Lung (tissue), 11 donors: ENCODE measurements at regions not wholly inside any gene's neighbourhood (a gene's known extent, or its start where the extent isn't known, plus 50 kb on each side); places are given as distances from the start of the nearest gene placed in this dataset.

Experiments
- ATAC-seq: fragments of 200-7000 bp; cut with Tn5 transposase; one replicate; pipeline ENCODE4 v1.9.1; 2020; ENCODE audit warnings: moderate number of reproducible peaks; ENCODE audit not compliant: insufficient read depth, low FRiP score
- DNase-seq, 3 donors: peaks; one replicate each; pipeline ENCODE4 v3.0.0-alpha.2; 2013 to 2017
- H3K27ac ChIP-seq, 2 donors: one replicate each; pipeline ENCODE4 v1.5.1; 2013; ENCODE audit warnings: mild to moderate bottlenecking in 2 of 2, moderate library complexity in 2 of 2, control low read depth in 1 of 2, inconsistent platforms in 1 of 2, low read depth in 1 of 2, low read length in 1 of 2
- H3K27me3 ChIP-seq, 3 donors: one replicate each; pipeline ENCODE4 v1.5.1; 2013; ENCODE audit warnings: low read length in 2 of 3; ENCODE audit not compliant: control insufficient read depth in 3 of 3, insufficient read depth in 3 of 3
- H3K36me3 ChIP-seq, 4 donors: one replicate each; pipeline ENCODE4 v1.5.1; 2013; ENCODE audit warnings: low read length in 4 of 4, mild to moderate bottlenecking in 1 of 4, moderate library complexity in 1 of 4; ENCODE audit not compliant: control insufficient read depth in 4 of 4, insufficient read depth in 4 of 4
- H3K4me1 ChIP-seq, 5 donors: one replicate each; pipeline ENCODE4 v1.5.1; 2013; ENCODE audit warnings: low read length in 5 of 5, mild to moderate bottlenecking in 2 of 5, moderate library complexity in 1 of 5; ENCODE audit not compliant: control insufficient read depth in 5 of 5, insufficient read depth in 5 of 5
- H3K4me3 ChIP-seq: one replicate; pipeline ENCODE4 v1.5.1; 2013; ENCODE audit warnings: mild to moderate bottlenecking, control low read depth, moderate library complexity
- H3K9ac ChIP-seq, 2 donors: one replicate each; pipeline ENCODE4 v1.5.1; 2013; ENCODE audit warnings: low read length in 2 of 2, control low read depth in 1 of 2; ENCODE audit not compliant: insufficient read depth in 1 of 2
- H3K9me3 ChIP-seq, 4 donors: one replicate each; pipeline ENCODE4 v1.5.1; 2013; ENCODE audit warnings: low read length in 3 of 4, mild to moderate bottlenecking in 1 of 4, moderate library complexity in 1 of 4; ENCODE audit not compliant: control insufficient read depth in 4 of 4, insufficient read depth in 3 of 4
- CTCF ChIP-seq: IDR thresholded peaks from 2 replicates; pipeline ENCODE4 v1.5.1; 2012; ENCODE audit warnings: mild to moderate bottlenecking; ENCODE audit errors: control extremely low read depth, extremely low read depth
- WGBS, 2 donors: extraction: QIAGEN DNeasy Blood & Tissue Kit; methylation state at CpG; one replicate each; pipeline ENCODE4 v1.1.7; 2013; 5-methylcytosine and 5-hydroxymethylcytosine counted together
- donor health status: control.
- donor health status: control.
- donor health status: Bipolar disorder and iron deficiency.
- donor health status: healthy.
- donor health status: DM: yes; HTN: yes; CAD: no.

- no peak for ATAC-seq
- no peak overlapping the region for H3K9ac ChIP-seq
- H3K9me3 ChIP-seq = peaks cover 0 to 7% (median 0%) of the 10 kb centered on the region in 4 donors
- no peaks in the 10 kb centered on the region for H3K36me3 ChIP-seq
- no peaks in the 10 kb centered on the region for H3K27me3 ChIP-seq
- no peak overlapping the region for H3K27ac ChIP-seq
- no peak overlapping the region for H3K4me3 ChIP-seq
- DNase-seq = no peak
- 77 to 92% methylated on average over 7 of the region's 7 CpGs for WGBS, 2 donors
- no peak for TF ChIP-seq CTCF
- peaks cover 0 to 26% (median 0%) of the 10 kb centered on the region in 5 donors for H3K4me1 ChIP-seq
These were observed 282.8 kb upstream of the ATP5MC3 start for GRCh38 chr2:175464311-175464670.

- peak in 2 of 3 donors; percentile 17 to 46 for DNase-seq
- H3K27ac ChIP-seq = no peak overlapping the region
- peaks cover 0 to 7% (median 0%) of the 10 kb centered on the region in 4 donors for H3K9me3 ChIP-seq
- no peaks in the 10 kb centered on the region for H3K27me3 ChIP-seq
- TF ChIP-seq CTCF = no peak
- H3K9ac ChIP-seq = no peak overlapping the region
- no peak for ATAC-seq
- H3K4me3 ChIP-seq = no peak overlapping the region
- H3K36me3 ChIP-seq = no peaks in the 10 kb centered on the region
- peaks cover 0 to 26% (median 0%) of the 10 kb centered on the region in 5 donors for H3K4me1 ChIP-seq
- WGBS, 2 donors = 29 to 57% methylated on average over 11 of the region's 11 CpGs
These were observed 282.2 kb upstream of the ATP5MC3 start for GRCh38 chr2:175463589-175464310.

GRCh38 chr2:175463169-175463568 is 281.7 kb upstream of the ATP5MC3 start:
- Histone ChIP-seq H3K9me3 (peaks cover 0 to 7% (median 0%) of the 10 kb centered on the region in 4 donors), H3K4me3 (no peak overlapping the region), H3K27me3 (no peaks in the 10 kb centered on the region), H3K36me3 (no peaks in the 10 kb centered on the region), H3K4me1 (peaks cover 0 to 26% (median 0%) of the 10 kb centered on the region in 5 donors), H3K9ac (no peak overlapping the region), H3K27ac (no peak overlapping the region)
- WGBS, 2 donors = 86 to 91% methylated on average over 2 of the region's 2 CpGs
- DNase-seq (no peak), ATAC-seq (no peak)
- no peak for TF ChIP-seq CTCF
